Effector CD8-positive, alpha-beta T cell (primary cell): ENCODE measurements at regions not wholly inside any gene's neighbourhood (a gene's known extent, or its start where the extent isn't known, plus 50 kb on each side); places are given as distances from the start of the nearest gene placed in this dataset.
"Not testable (repeated sequence)": the region's sequence is repeated elsewhere in the genome, so short reads cannot be mapped to it uniquely, and the experiment has no call there.

Experiments used
- DNase-seq: peaks from one replicate; lab custom pipeline; 2025; lab: John Stamatoyannopoulos, UW

- no peak for DNase-seq
Observed at GRCh38 chr2:83261591-83262136, 1197.4 kb downstream of the SUCLG1 start.

- DNase-seq = no peak
Observed at GRCh38 chr2:83253848-83254247, 1205.2 kb downstream of the SUCLG1 start.

- DNase-seq = no peak
Observed at GRCh38 chr2:83251321-83251872, 1207.7 kb downstream of the SUCLG1 start.

- DNase-seq = not testable (repeated sequence)
Observed at GRCh38 chr2:83245806-83246537, 1213.1 kb downstream of the SUCLG1 start.

- DNase-seq = no peak
Observed at GRCh38 chr2:83240611-83241010, 1218.5 kb downstream of the SUCLG1 start.

GRCh38 chr2:83238111-83238510 is 1221.0 kb downstream of the SUCLG1 start:
- no peak for DNase-seq

GRCh38 chr2:83234246-83234645 is 1224.8 kb downstream of the SUCLG1 start:
- DNase-seq = no peak

- DNase-seq = no peak
Observed at GRCh38 chr2:83233781-83234180, 1225.3 kb downstream of the SUCLG1 start.

GRCh38 chr2:83233326-83233725 is 1225.8 kb downstream of the SUCLG1 start:
- DNase-seq = no peak

- no peak for DNase-seq
Observed at GRCh38 chr2:83229443-83229842, 1229.6 kb downstream of the SUCLG1 start.

GRCh38 chr2:83224591-83225200 is 1234.4 kb downstream of the SUCLG1 start:
- no peak for DNase-seq

- DNase-seq = no peak
Observed at GRCh38 chr2:83221258-83221657, 1237.8 kb downstream of the SUCLG1 start.

GRCh38 chr2:83217854-83218253 is 1241.2 kb downstream of the SUCLG1 start:
- no peak for DNase-seq

- no peak for DNase-seq
Observed at GRCh38 chr2:83196225-83196624, 1262.9 kb downstream of the SUCLG1 start.

- no peak for DNase-seq
Observed at GRCh38 chr2:83191316-83191715, 1267.8 kb downstream of the SUCLG1 start.

- no peak for DNase-seq
Observed at GRCh38 chr2:83186105-83186760, 1272.8 kb downstream of the SUCLG1 start.

GRCh38 chr2:83180862-83181530 is 1278.1 kb downstream of the SUCLG1 start:
- not testable (repeated sequence) for DNase-seq

- DNase-seq = no peak
Observed at GRCh38 chr2:83176539-83176938, 1282.5 kb downstream of the SUCLG1 start.

GRCh38 chr2:83172841-83173240 is 1286.2 kb downstream of the SUCLG1 start:
- DNase-seq = no peak

- DNase-seq = no peak
Observed at GRCh38 chr2:83168377-83168776, 1290.7 kb downstream of the SUCLG1 start.

- DNase-seq = no peak
Observed at GRCh38 chr2:83162421-83162820, 1296.7 kb downstream of the SUCLG1 start.

- DNase-seq = no peak
Observed at GRCh38 chr2:83160571-83160970, 1298.5 kb downstream of the SUCLG1 start.
